Liver (tissue), 8 donors: ENCODE measurements at regions not wholly inside any gene's neighbourhood (a gene's known extent, or its start where the extent isn't known, plus 50 kb on each side); places are given as distances from the start of the nearest gene placed in this dataset.

ENCODE experiments used
- DNase-seq: peaks from one replicate; pipeline ENCODE4 v3.0.0-alpha.2; 2017; ENCODE audit warnings: low spot score
- H3K27ac ChIP-seq, 2 donors: one replicate each; pipeline ENCODE4 v1.7.0; 2013; ENCODE audit warnings: inconsistent platforms in 2 of 2, low read length in 2 of 2, control low read depth in 1 of 2, low read depth in 1 of 2, mild to moderate bottlenecking in 1 of 2
- H3K27me3 ChIP-seq, 4 donors: one replicate each; pipeline versions ENCODE4 v1.6.1 to v1.7.0; 2013; ENCODE audit warnings: low read length in 3 of 4, inconsistent platforms in 1 of 4, mild to moderate bottlenecking in 1 of 4, moderate library complexity in 1 of 4; ENCODE audit not compliant: control insufficient read depth in 4 of 4, insufficient read depth in 4 of 4
- H3K36me3 ChIP-seq, 4 donors: one replicate each; pipeline versions ENCODE4 v1.6.1 to v1.7.0; 2013; ENCODE audit warnings: low read length in 3 of 4, mild to moderate bottlenecking in 3 of 4, low read depth in 1 of 4, moderate library complexity in 1 of 4; ENCODE audit not compliant: control insufficient read depth in 4 of 4, insufficient read depth in 3 of 4
- H3K4me1 ChIP-seq, 4 donors: one replicate each; pipeline versions ENCODE4 v1.6.1 to v1.7.0; 2013; ENCODE audit warnings: low read length in 3 of 4, mild to moderate bottlenecking in 3 of 4, moderate library complexity in 1 of 4; ENCODE audit not compliant: control insufficient read depth in 4 of 4, insufficient read depth in 4 of 4
- H3K4me3 ChIP-seq, 3 donors: one replicate each; pipeline versions ENCODE4 v1.6.1 to v1.7.0; 2013; ENCODE audit warnings: low read length in 3 of 3, control low read depth in 1 of 3, low read depth in 1 of 3, mild to moderate bottlenecking in 1 of 3
- H3K9ac ChIP-seq, 2 donors: one replicate each; pipeline ENCODE4 v1.7.0; 2013; ENCODE audit warnings: low read length in 2 of 2, mild to moderate bottlenecking in 2 of 2, moderate library complexity in 2 of 2, control low read depth in 1 of 2, low read depth in 1 of 2
- H3K9me3 ChIP-seq, 4 donors: one replicate each; pipeline versions ENCODE4 v1.6.1 to v1.7.0; 2013; ENCODE audit warnings: low read length in 3 of 4; ENCODE audit not compliant: control insufficient read depth in 4 of 4
- ATF3 ChIP-seq: IDR thresholded peaks from 2 replicates; pipeline ENCODE4 v1.6.1; 2016; ENCODE audit warnings: antibody characterized with exemption
- CTCF ChIP-seq: fragments of 150-350 bp; IDR thresholded peaks from 2 replicates; pipeline ENCODE4 v1.5.1; 2017; ENCODE audit warnings: improper control_type of control experiment, low read depth, low read length; ENCODE audit not compliant: missing input control
- EGR1 ChIP-seq, 2 donors: IDR thresholded peaks; 2 replicates each; pipeline ENCODE4 v1.6.1; 2016 to 2018; ENCODE audit warnings: antibody characterized with exemption in 2 of 2, low read depth in 2 of 2
- FOXA1 ChIP-seq: IDR thresholded peaks from 2 replicates; pipeline ENCODE4 v1.6.1; 2016; ENCODE audit warnings: antibody characterized with exemption
- FOXA2 ChIP-seq: IDR thresholded peaks from 2 replicates; pipeline ENCODE4 v1.6.1; 2016; ENCODE audit warnings: antibody characterized with exemption
- GABPA ChIP-seq, 2 donors: IDR thresholded peaks in 1 of 2; conservative IDR thresholded peaks in 1 of 2; 2 replicates each; pipeline ENCODE4 v1.6.1; 2016; ENCODE audit warnings: antibody characterized with exemption in 2 of 2, mild to moderate bottlenecking in 1 of 2, moderate library complexity in 1 of 2
- HNF4A ChIP-seq, 2 donors: conservative IDR thresholded peaks; 2 replicates each; pipeline ENCODE4 v1.6.1; 2016; ENCODE audit warnings: antibody characterized with exemption in 2 of 2, mild to moderate bottlenecking in 2 of 2
- HNF4G ChIP-seq: IDR thresholded peaks from 2 replicates; pipeline ENCODE4 v1.6.1; 2016; ENCODE audit warnings: antibody characterized with exemption
- MAX ChIP-seq: IDR thresholded peaks from 2 replicates; pipeline ENCODE4 v1.6.1; 2016; ENCODE audit warnings: antibody characterized with exemption
- NR2F2 ChIP-seq: IDR thresholded peaks from 2 replicates; pipeline ENCODE4 v1.6.1; 2016; ENCODE audit warnings: antibody characterized with exemption
- RAD21 ChIP-seq, 2 donors: IDR thresholded peaks; 2 replicates each; pipeline ENCODE4 v1.6.1; 2016; ENCODE audit warnings: antibody characterized with exemption in 2 of 2, mild to moderate bottlenecking in 2 of 2
- REST ChIP-seq: IDR thresholded peaks from 2 replicates; pipeline ENCODE4 v1.6.1; 2016; ENCODE audit warnings: antibody characterized with exemption, mild to moderate bottlenecking
- RXRA ChIP-seq, 2 donors: IDR thresholded peaks; 2 replicates each; pipeline ENCODE4 v1.6.1; 2017 to 2018; ENCODE audit warnings: antibody characterized with exemption in 2 of 2, mild to moderate bottlenecking in 1 of 2
- SP1 ChIP-seq: IDR thresholded peaks from 2 replicates; pipeline ENCODE4 v1.6.1; 2018; ENCODE audit warnings: antibody characterized with exemption, mild to moderate bottlenecking
- TAF1 ChIP-seq: conservative IDR thresholded peaks from 2 replicates; pipeline ENCODE4 v1.6.1; 2016; ENCODE audit warnings: antibody characterized with exemption, mild to moderate bottlenecking
- YY1 ChIP-seq: IDR thresholded peaks from 2 replicates; pipeline ENCODE4 v1.6.1; 2016; ENCODE audit warnings: antibody characterized with exemption, mild to moderate bottlenecking
- ZBTB33 ChIP-seq: IDR thresholded peaks from 2 replicates; pipeline ENCODE4 v1.6.1; 2016; ENCODE audit warnings: antibody characterized with exemption
- WGBS: extraction: QIAGEN DNeasy Blood & Tissue Kit; methylation state at CpG from one replicate; pipeline ENCODE4 v1.1.7; 2013; 5-methylcytosine and 5-hydroxymethylcytosine counted together
- donor health status: healthy.
- donor health status: healthy.
- donor health status: healthy.
- donor health status: healthy.
- donor health status: healthy.

GRCh38 chr4:188934320-188934962, 795.2 kb downstream of the TRIML1 start:
- Histone ChIP-seq H3K4me1 (no peaks in the 10 kb centered on the region), H3K4me3 (no peak overlapping the region), H3K27ac (no peak overlapping the region), H3K27me3 (no peaks in the 10 kb centered on the region), H3K9ac (no peak overlapping the region), H3K9me3 (peaks cover 0 to 7% (median 1%) of the 10 kb centered on the region in 4 donors), H3K36me3 (no peaks in the 10 kb centered on the region)
- TF ChIP-seq RAD21 (IDR thresholded peaks at IDR 0.05) (no peak), ZBTB33 (no peak), ATF3 (no peak), RXRA (IDR thresholded peaks at IDR 0.05) (no peak), REST (no peak), YY1 (no peak), CTCF (no peak), HNF4A (conservative IDR thresholded peaks at IDR 0.05) (no peak), TAF1 (no peak), HNF4G (no peak), GABPA (IDR thresholded peaks at IDR 0.05 in 1 of 2, conservative IDR thresholded peaks at IDR 0.05 in 1 of 2) (no peak), EGR1 (IDR thresholded peaks at IDR 0.05; ENCODE audit: low read depth in 2 of 2) (no peak), FOXA1 (no peak), SP1 (no peak)
- DNase-seq: no peak
- WGBS: 67% methylated on average over 5 of the region's 5 CpGs

GRCh38 chr4:188941524-188942119, 802.4 kb downstream of the TRIML1 start:
- H3K4me1 ChIP-seq: no peaks in the 10 kb centered on the region
- no peak for TF ChIP-seq HNF4G
- TF ChIP-seq RXRA (IDR thresholded peaks at IDR 0.05): no peak
- TF ChIP-seq FOXA1: no peak
- no peak for TF ChIP-seq YY1
- TF ChIP-seq HNF4A (conservative IDR thresholded peaks at IDR 0.05): no peak
- no peak for TF ChIP-seq FOXA2
- no peak for TF ChIP-seq NR2F2
- no peak for TF ChIP-seq MAX
- TF ChIP-seq GABPA (IDR thresholded peaks at IDR 0.05 in 1 of 2, conservative IDR thresholded peaks at IDR 0.05 in 1 of 2): no peak
- DNase-seq: no peak
- no peaks in the 10 kb centered on the region for H3K9me3 ChIP-seq
- no peaks in the 10 kb centered on the region for H3K36me3 ChIP-seq
- no peak overlapping the region for H3K4me3 ChIP-seq
- H3K27me3 ChIP-seq: peaks cover 0 to 5% (median 0%) of the 10 kb centered on the region in 4 donors
- H3K9ac ChIP-seq: no peak overlapping the region
- 57% methylated on average over 3 of the region's 3 CpGs for WGBS
- no peak overlapping the region for H3K27ac ChIP-seq
